ENCODE measurements at regions not wholly inside any gene's neighbourhood (a gene's known extent, or its start where the extent isn't known, plus 50 kb on each side); places are given as distances from the start of the nearest gene placed in this dataset.

- DNase-seq (ENCODE audit: low read depth in 3 of 3, low spot score in 2 of 3): peak in 1 of 3 donors; percentile 4
Observed at GRCh38 chr12:74415633-74416032, 122.0 kb upstream of the ATXN7L3B start.

GRCh38 chr12:74418573-74418972 lies 119.1 kb upstream of the ATXN7L3B start:
- DNase-seq (ENCODE audit: low read depth in 3 of 3, low spot score in 2 of 3): no peak

GRCh38 chr12:74424778-74425177 lies 112.9 kb upstream of the ATXN7L3B start:
- no peak for DNase-seq (ENCODE audit: low read depth in 3 of 3, low spot score in 2 of 3)

GRCh38 chr12:74426091-74426490 lies 111.5 kb upstream of the ATXN7L3B start:
- DNase-seq (ENCODE audit: low read depth in 3 of 3, low spot score in 2 of 3): no peak

GRCh38 chr12:74429535-74429934 lies 108.1 kb upstream of the ATXN7L3B start:
- DNase-seq (ENCODE audit: low read depth in 3 of 3, low spot score in 2 of 3): no peak

GRCh38 chr12:74431801-74432200 lies 105.8 kb upstream of the ATXN7L3B start:
- DNase-seq (ENCODE audit: low read depth in 3 of 3, low spot score in 2 of 3): no peak

GRCh38 chr12:74440469-74440868 lies 97.2 kb upstream of the ATXN7L3B start:
- DNase-seq (ENCODE audit: low read depth in 3 of 3, low spot score in 2 of 3): no peak

GRCh38 chr12:74441872-74442271 lies 95.8 kb upstream of the ATXN7L3B start:
- no peak for DNase-seq (ENCODE audit: low read depth in 3 of 3, low spot score in 2 of 3)

- DNase-seq (ENCODE audit: low read depth in 3 of 3, low spot score in 2 of 3): no peak
Observed at GRCh38 chr12:74446466-74446865, 91.2 kb upstream of the ATXN7L3B start.

- DNase-seq (ENCODE audit: low read depth in 3 of 3, low spot score in 2 of 3): no peak
Observed at GRCh38 chr12:74449872-74450271, 87.8 kb upstream of the ATXN7L3B start.

- no peak for DNase-seq (ENCODE audit: low read depth in 3 of 3, low spot score in 2 of 3)
Observed at GRCh38 chr12:74454109-74454508, 83.5 kb upstream of the ATXN7L3B start.

- no peak for DNase-seq (ENCODE audit: low read depth in 3 of 3, low spot score in 2 of 3)
Observed at GRCh38 chr12:74455429-74455828, 82.2 kb upstream of the ATXN7L3B start.

- DNase-seq (ENCODE audit: low read depth in 3 of 3, low spot score in 2 of 3): no peak
Observed at GRCh38 chr12:74456431-74456830, 81.2 kb upstream of the ATXN7L3B start.

- no peak for DNase-seq (ENCODE audit: low read depth in 3 of 3, low spot score in 2 of 3)
Observed at GRCh38 chr12:74468401-74468800, 69.2 kb upstream of the ATXN7L3B start.

- DNase-seq (ENCODE audit: low read depth in 3 of 3, low spot score in 2 of 3): no peak
Observed at GRCh38 chr12:74476234-74476633, 61.4 kb upstream of the ATXN7L3B start.

- no peak for DNase-seq (ENCODE audit: low read depth in 3 of 3, low spot score in 2 of 3)
Observed at GRCh38 chr12:74481078-74481477, 56.6 kb upstream of the ATXN7L3B start.

GRCh38 chr12:74482115-74482514 lies 55.5 kb upstream of the ATXN7L3B start:
- DNase-seq (ENCODE audit: low read depth in 3 of 3, low spot score in 2 of 3): no peak

- no peak for DNase-seq (ENCODE audit: low read depth in 3 of 3, low spot score in 2 of 3)
Observed at GRCh38 chr12:74483057-74483456, 54.6 kb upstream of the ATXN7L3B start.
